ENCODE measurements at regions not wholly inside any gene's neighbourhood (a gene's known extent, or its start where the extent isn't known, plus 50 kb on each side); places are given as distances from the start of the nearest gene placed in this dataset.

DNA sequence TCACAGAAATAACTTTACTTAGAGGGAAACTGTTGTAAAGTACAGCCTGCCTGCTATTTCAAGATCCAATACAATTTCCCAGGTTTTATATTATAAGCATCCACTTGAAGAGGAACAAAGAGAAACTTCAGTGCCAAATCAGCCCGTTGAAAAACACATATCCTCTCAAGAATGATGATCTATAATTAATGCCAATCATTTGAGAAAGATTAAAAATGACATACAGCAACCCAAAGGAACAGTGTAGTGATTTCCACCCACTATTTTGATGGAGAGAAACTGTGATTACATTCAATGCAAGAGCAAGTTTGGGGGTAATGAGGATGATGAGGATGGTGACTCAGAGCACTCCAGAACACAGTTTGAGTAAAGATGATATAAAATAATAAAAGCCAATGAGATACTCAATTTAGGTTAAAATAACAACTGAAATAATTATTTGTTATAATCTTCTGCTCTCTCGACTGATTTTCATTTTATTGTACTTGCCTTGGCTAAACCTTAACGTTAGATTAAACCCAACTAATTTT lies 715.5 kb downstream of the NCAM2 start:
- TF ChIP-seq, protein P1, sequence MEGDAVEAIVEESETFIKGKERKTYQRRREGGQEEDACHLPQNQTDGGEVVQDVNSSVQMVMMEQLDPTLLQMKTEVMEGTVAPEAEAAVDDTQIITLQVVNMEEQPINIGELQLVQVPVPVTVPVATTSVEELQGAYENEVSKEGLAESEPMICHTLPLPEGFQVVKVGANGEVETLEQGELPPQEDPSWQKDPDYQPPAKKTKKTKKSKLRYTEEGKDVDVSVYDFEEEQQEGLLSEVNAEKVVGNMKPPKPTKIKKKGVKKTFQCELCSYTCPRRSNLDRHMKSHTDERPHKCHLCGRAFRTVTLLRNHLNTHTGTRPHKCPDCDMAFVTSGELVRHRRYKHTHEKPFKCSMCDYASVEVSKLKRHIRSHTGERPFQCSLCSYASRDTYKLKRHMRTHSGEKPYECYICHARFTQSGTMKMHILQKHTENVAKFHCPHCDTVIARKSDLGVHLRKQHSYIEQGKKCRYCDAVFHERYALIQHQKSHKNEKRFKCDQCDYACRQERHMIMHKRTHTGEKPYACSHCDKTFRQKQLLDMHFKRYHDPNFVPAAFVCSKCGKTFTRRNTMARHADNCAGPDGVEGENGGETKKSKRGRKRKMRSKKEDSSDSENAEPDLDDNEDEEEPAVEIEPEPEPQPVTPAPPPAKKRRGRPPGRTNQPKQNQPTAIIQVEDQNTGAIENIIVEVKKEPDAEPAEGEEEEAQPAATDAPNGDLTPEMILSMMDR (conservative IDR thresholded peaks at IDR 0.05 in 1 of 2, IDR thresholded peaks at IDR 0.05 in 1 of 2; ENCODE audit: extremely low read depth in 1 of 2, insufficient read depth in 1 of 2, low read depth in 1 of 2, low read length in 2 of 2) = no peak
- TF ChIP-seq EZH2 (IDR thresholded peaks at IDR 0.05; ENCODE audit: borderline replicate concordance, low read length) = no peak

Measured in mammary epithelial cell (primary cell).